ENCODE measurements at regions not wholly inside any gene's neighbourhood (a gene's known extent, or its start where the extent isn't known, plus 50 kb on each side); places are given as distances from the start of the nearest gene placed in this dataset.

GRCh38 chr6:165930668-165931214 is 236.9 kb downstream of the TBXT start:
- no peak for DNase-seq (ENCODE audit: low spot score)
- BruUV-seq (replicated peaks) = no TSS peak
- TF ChIP-seq CTCF (conservative IDR thresholded peaks at IDR 0.05; ENCODE audit: low read depth, low read length) (no peak), EZH2 (IDR thresholded peaks at IDR 0.05; ENCODE audit: borderline replicate concordance, low read depth, low read length, poor library complexity, severe bottlenecking) (no peak)
- ChIA-PET POLR2A (ENCODE audit: low non-redundant PET) (no interaction called here), CTCF (no interaction called here)
- no peak overlapping the region for H3K4me3 ChIP-seq (ENCODE audit: low read depth, low read length, poor library complexity, severe bottlenecking)
- no peaks in the 10 kb centered on the region for H3K9me3 ChIP-seq (ENCODE audit: low read depth, low read length, poor library complexity, severe bottlenecking)
- intact Hi-C loops (cut with micrococcal nuclease; ENCODE audit: unreplicated experiment) = no loop called here
- no peak overlapping the region for H3K27ac ChIP-seq (ENCODE audit: low read depth, low read length, poor library complexity, severe bottlenecking)
- no peaks in the 10 kb centered on the region for H3K36me3 ChIP-seq (ENCODE audit: insufficient read depth, low read length, poor library complexity, severe bottlenecking)
- peaks cover 10% of the 10 kb centered on the region for H3K27me3 ChIP-seq (replicated peaks; ENCODE audit: insufficient read depth, low read depth, low read length, poor library complexity)
- H3K4me1 ChIP-seq (ENCODE audit: insufficient read depth, low read length, poor library complexity, severe bottlenecking) = no peaks in the 10 kb centered on the region

- intact Hi-C loops (cut with micrococcal nuclease; ENCODE audit: unreplicated experiment) = no loop called here
- Histone ChIP-seq H3K9me3 (ENCODE audit: low read depth, low read length, poor library complexity, severe bottlenecking) (no peaks in the 10 kb centered on the region), H3K4me1 (ENCODE audit: insufficient read depth, low read length, poor library complexity, severe bottlenecking) (no peaks in the 10 kb centered on the region), H3K27me3 (replicated peaks; ENCODE audit: insufficient read depth, low read depth, low read length, poor library complexity) (peaks cover 10% of the 10 kb centered on the region), H3K4me3 (ENCODE audit: low read depth, low read length, poor library complexity, severe bottlenecking) (no peak overlapping the region), H3K27ac (ENCODE audit: low read depth, low read length, poor library complexity, severe bottlenecking) (no peak overlapping the region), H3K36me3 (ENCODE audit: insufficient read depth, low read length, poor library complexity, severe bottlenecking) (no peaks in the 10 kb centered on the region)
- TF ChIP-seq CTCF (conservative IDR thresholded peaks at IDR 0.05; ENCODE audit: low read depth, low read length) = no peak
- no peak for DNase-seq (ENCODE audit: low spot score)
- POLR2A ChIA-PET (ENCODE audit: low non-redundant PET) = no interaction called here
- CTCF ChIA-PET = no interaction called here
- BruUV-seq (replicated peaks) = no TSS peak
Observed at GRCh38 chr6:165929607-165930006, 238.0 kb downstream of the TBXT start.

- Histone ChIP-seq H3K27me3 (replicated peaks; ENCODE audit: insufficient read depth, low read depth, low read length, poor library complexity) (peaks cover 4% of the 10 kb centered on the region), H3K4me1 (ENCODE audit: insufficient read depth, low read length, poor library complexity, severe bottlenecking) (no peaks in the 10 kb centered on the region), H3K9me3 (ENCODE audit: low read depth, low read length, poor library complexity, severe bottlenecking) (no peaks in the 10 kb centered on the region), H3K36me3 (ENCODE audit: insufficient read depth, low read length, poor library complexity, severe bottlenecking) (no peaks in the 10 kb centered on the region), H3K27ac (ENCODE audit: low read depth, low read length, poor library complexity, severe bottlenecking) (no peak overlapping the region), H3K4me3 (ENCODE audit: low read depth, low read length, poor library complexity, severe bottlenecking) (no peak overlapping the region)
- intact Hi-C loops (cut with micrococcal nuclease; ENCODE audit: unreplicated experiment) = no loop called here
- ChIA-PET CTCF (no interaction called here), POLR2A (ENCODE audit: low non-redundant PET) (no interaction called here)
- no TSS peak for BruUV-seq (replicated peaks)
- TF ChIP-seq EZH2 (IDR thresholded peaks at IDR 0.05; ENCODE audit: borderline replicate concordance, low read depth, low read length, poor library complexity, severe bottlenecking) (no peak), CTCF (conservative IDR thresholded peaks at IDR 0.05; ENCODE audit: low read depth, low read length) (no peak)
- DNase-seq (ENCODE audit: low spot score) = no peak
Observed at GRCh38 chr6:165926378-165926777, 241.3 kb downstream of the TBXT start.

All from A673 (cell line).